ENCODE measurements at regions not wholly inside any gene's neighbourhood (a gene's known extent, or its start where the extent isn't known, plus 50 kb on each side); places are given as distances from the start of the nearest gene placed in this dataset.

- dilution Hi-C loops (cut with MboI; ENCODE audit: extremely low pct_ligation_motif_present, low sequenced_read_pairs): no loop called here
- no peaks in the 10 kb centered on the region for H3K4me1 ChIP-seq (ENCODE audit: control insufficient read depth, extremely low read depth, insufficient read depth, low read length)
- H2AFZ ChIP-seq (ENCODE audit: control insufficient read depth, low read length): no peak overlapping the region
- H3K4me2 ChIP-seq (ENCODE audit: control insufficient read depth, extremely low read depth, insufficient read depth, low read depth, low read length): no peak overlapping the region
- no peaks in the 10 kb centered on the region for H3K27me3 ChIP-seq (ENCODE audit: control insufficient read depth, extremely low read depth, insufficient read depth, low read length)
- H3K27ac ChIP-seq (ENCODE audit: control insufficient read depth, insufficient read depth, low read length): no peak overlapping the region
- TF ChIP-seq CTCF (optimal IDR thresholded peaks at IDR 0.05 in 1 of 3, IDR thresholded peaks at IDR 0.05 in 1 of 3, conservative IDR thresholded peaks at IDR 0.05 in 1 of 3; ENCODE audit: extremely low read depth in 1 of 3, insufficient read depth in 2 of 3, low read length in 3 of 3) (no peak), EZH2 (IDR thresholded peaks at IDR 0.05; ENCODE audit: low read length) (no peak)
- DNase-seq (ENCODE audit: low read depth, low spot score): no peak
- no peaks in the 10 kb centered on the region for H3K79me2 ChIP-seq (ENCODE audit: control insufficient read depth, insufficient read depth, low read length)
- H3K36me3 ChIP-seq (ENCODE audit: control insufficient read depth in 2 of 2, extremely low read depth in 1 of 2, insufficient read depth in 2 of 2, low read length in 2 of 2): no peaks in the 10 kb centered on the region
- FAIRE-seq: no peak
- peaks cover 3% of the 10 kb centered on the region for H3K9me3 ChIP-seq (ENCODE audit: control insufficient read depth, low read depth, low read length)
- no peaks in the 10 kb centered on the region for H4K20me1 ChIP-seq (ENCODE audit: control insufficient read depth, extremely low read depth, insufficient read depth, low read length)
- H3K9me1 ChIP-seq (ENCODE audit: control insufficient read depth, extremely low read depth, insufficient read depth, low read length): no peaks in the 10 kb centered on the region
- no peak overlapping the region for H3K4me3 ChIP-seq (ENCODE audit: control insufficient read depth in 2 of 3, extremely low read depth in 1 of 3, insufficient read depth in 2 of 3, low read depth in 1 of 3, low read length in 3 of 3)
- no peak overlapping the region for H3K9ac ChIP-seq (ENCODE audit: control insufficient read depth, extremely low read depth, insufficient read depth, low read length)
Observed at GRCh38 chr13:111637365-111637764, 316.9 kb downstream of the TEX29 start.

GRCh38 chr13:111638233-111638632, 317.8 kb downstream of the TEX29 start:
- H3K9me3 ChIP-seq (ENCODE audit: control insufficient read depth, low read depth, low read length): peaks cover 3% of the 10 kb centered on the region
- H3K4me3 ChIP-seq (ENCODE audit: control insufficient read depth in 2 of 3, extremely low read depth in 1 of 3, insufficient read depth in 2 of 3, low read depth in 1 of 3, low read length in 3 of 3): no peak overlapping the region
- dilution Hi-C loops (cut with MboI; ENCODE audit: extremely low pct_ligation_motif_present, low sequenced_read_pairs): no loop called here
- H4K20me1 ChIP-seq (ENCODE audit: control insufficient read depth, extremely low read depth, insufficient read depth, low read length): no peaks in the 10 kb centered on the region
- no peak overlapping the region for H3K9ac ChIP-seq (ENCODE audit: control insufficient read depth, extremely low read depth, insufficient read depth, low read length)
- H2AFZ ChIP-seq (ENCODE audit: control insufficient read depth, low read length): no peak overlapping the region
- no peaks in the 10 kb centered on the region for H3K36me3 ChIP-seq (ENCODE audit: control insufficient read depth in 2 of 2, extremely low read depth in 1 of 2, insufficient read depth in 2 of 2, low read length in 2 of 2)
- no peaks in the 10 kb centered on the region for H3K79me2 ChIP-seq (ENCODE audit: control insufficient read depth, insufficient read depth, low read length)
- no peak overlapping the region for H3K27ac ChIP-seq (ENCODE audit: control insufficient read depth, insufficient read depth, low read length)
- no peaks in the 10 kb centered on the region for H3K4me1 ChIP-seq (ENCODE audit: control insufficient read depth, extremely low read depth, insufficient read depth, low read length)
- no peaks in the 10 kb centered on the region for H3K27me3 ChIP-seq (ENCODE audit: control insufficient read depth, extremely low read depth, insufficient read depth, low read length)
- TF ChIP-seq CTCF (optimal IDR thresholded peaks at IDR 0.05 in 1 of 3, IDR thresholded peaks at IDR 0.05 in 1 of 3, conservative IDR thresholded peaks at IDR 0.05 in 1 of 3; ENCODE audit: extremely low read depth in 1 of 3, insufficient read depth in 2 of 3, low read length in 3 of 3) (no peak), EZH2 (IDR thresholded peaks at IDR 0.05; ENCODE audit: low read length) (no peak)
- no peak for FAIRE-seq
- no peaks in the 10 kb centered on the region for H3K9me1 ChIP-seq (ENCODE audit: control insufficient read depth, extremely low read depth, insufficient read depth, low read length)
- no peak overlapping the region for H3K4me2 ChIP-seq (ENCODE audit: control insufficient read depth, extremely low read depth, insufficient read depth, low read depth, low read length)
- no peak for DNase-seq (ENCODE audit: low read depth, low spot score)

Measured in keratinocyte (primary cell).